HEK293 (cell line): ENCODE measurements at regions not wholly inside any gene's neighbourhood (a gene's known extent, or its start where the extent isn't known, plus 50 kb on each side); places are given as distances from the start of the nearest gene placed in this dataset.

Experiments
- CTCF ChIP-seq: fragments of 450-650 bp; formaldehyde crosslinking; IDR thresholded peaks from 2 replicates; pipeline ENCODE4 v1.5.1; 2016; ENCODE audit warnings: missing biosample characterization, missing genetic modification characterization
- HOXA7 ChIP-seq: sonication (generic); formaldehyde crosslinking; IDR thresholded peaks from 2 replicates; pipeline ENCODE4 v1.8.1; 2022; ENCODE audit warnings: missing genetic modification reagents, borderline replicate concordance
- KLF1 ChIP-seq: fragments of 450-650 bp; formaldehyde crosslinking; IDR thresholded peaks from 2 replicates; pipeline ENCODE4 v1.5.1; 2016; ENCODE audit warnings: missing biosample characterization, missing genetic modification characterization
- PRDM1 ChIP-seq: fragments of 450-650 bp; formaldehyde crosslinking; IDR thresholded peaks from 2 replicates; pipeline ENCODE4; 2016; ENCODE audit warnings: missing biosample characterization, missing genetic modification characterization
- YY1 ChIP-seq: fragments of 450-650 bp; formaldehyde crosslinking; IDR thresholded peaks from 2 replicates; pipeline ENCODE4 v1.5.1; 2018; ENCODE audit warnings: missing biosample characterization, missing genetic modification characterization
- ZNF133 ChIP-seq: fragments of 450-650 bp; formaldehyde crosslinking; IDR thresholded peaks from 2 replicates; pipeline ENCODE4 v1.5.1; 2016; ENCODE audit warnings: missing biosample characterization, missing genetic modification characterization
- ZNF140 ChIP-seq: fragments of 450-650 bp; formaldehyde crosslinking; IDR thresholded peaks from 2 replicates; pipeline ENCODE4 v1.5.1; 2016; ENCODE audit warnings: missing biosample characterization, missing genetic modification characterization
- ZNF302 ChIP-seq: fragments of 450-650 bp; formaldehyde crosslinking; IDR thresholded peaks from 2 replicates; pipeline ENCODE4 v1.5.1; 2016; ENCODE audit warnings: missing biosample characterization, missing genetic modification characterization, low read depth
- ZNF366 ChIP-seq: fragments of 450-650 bp; formaldehyde crosslinking; conservative IDR thresholded peaks from 2 replicates; pipeline ENCODE4 v1.5.1; 2016; ENCODE audit warnings: missing biosample characterization, missing genetic modification characterization
- ZNF548 ChIP-seq: fragments of 450-650 bp; formaldehyde crosslinking; IDR thresholded peaks from 2 replicates; pipeline ENCODE4 v1.5.1; 2016; ENCODE audit warnings: missing biosample characterization, missing genetic modification characterization
- TF ChIP-seq, protein P1 (sequence below): fragments of 450-650 bp; formaldehyde crosslinking; IDR thresholded peaks from 2 replicates; pipeline ENCODE4 v1.5.1; 2016; ENCODE audit warnings: missing biosample characterization, missing genetic modification characterization

GRCh38 chr6:94751641-94752329 lies 825.5 kb upstream of the MANEA start:
- TF ChIP-seq HOXA7, result no peak
- TF ChIP-seq, protein P1, sequence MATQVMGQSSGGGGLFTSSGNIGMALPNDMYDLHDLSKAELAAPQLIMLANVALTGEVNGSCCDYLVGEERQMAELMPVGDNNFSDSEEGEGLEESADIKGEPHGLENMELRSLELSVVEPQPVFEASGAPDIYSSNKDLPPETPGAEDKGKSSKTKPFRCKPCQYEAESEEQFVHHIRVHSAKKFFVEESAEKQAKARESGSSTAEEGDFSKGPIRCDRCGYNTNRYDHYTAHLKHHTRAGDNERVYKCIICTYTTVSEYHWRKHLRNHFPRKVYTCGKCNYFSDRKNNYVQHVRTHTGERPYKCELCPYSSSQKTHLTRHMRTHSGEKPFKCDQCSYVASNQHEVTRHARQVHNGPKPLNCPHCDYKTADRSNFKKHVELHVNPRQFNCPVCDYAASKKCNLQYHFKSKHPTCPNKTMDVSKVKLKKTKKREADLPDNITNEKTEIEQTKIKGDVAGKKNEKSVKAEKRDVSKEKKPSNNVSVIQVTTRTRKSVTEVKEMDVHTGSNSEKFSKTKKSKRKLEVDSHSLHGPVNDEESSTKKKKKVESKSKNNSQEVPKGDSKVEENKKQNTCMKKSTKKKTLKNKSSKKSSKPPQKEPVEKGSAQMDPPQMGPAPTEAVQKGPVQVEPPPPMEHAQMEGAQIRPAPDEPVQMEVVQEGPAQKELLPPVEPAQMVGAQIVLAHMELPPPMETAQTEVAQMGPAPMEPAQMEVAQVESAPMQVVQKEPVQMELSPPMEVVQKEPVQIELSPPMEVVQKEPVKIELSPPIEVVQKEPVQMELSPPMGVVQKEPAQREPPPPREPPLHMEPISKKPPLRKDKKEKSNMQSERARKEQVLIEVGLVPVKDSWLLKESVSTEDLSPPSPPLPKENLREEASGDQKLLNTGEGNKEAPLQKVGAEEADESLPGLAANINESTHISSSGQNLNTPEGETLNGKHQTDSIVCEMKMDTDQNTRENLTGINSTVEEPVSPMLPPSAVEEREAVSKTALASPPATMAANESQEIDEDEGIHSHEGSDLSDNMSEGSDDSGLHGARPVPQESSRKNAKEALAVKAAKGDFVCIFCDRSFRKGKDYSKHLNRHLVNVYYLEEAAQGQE, result no peak
- no peak for TF ChIP-seq YY1 (tag by site-specific recombination)
- TF ChIP-seq ZNF548 (tag by site-specific recombination), result no peak
- no peak for TF ChIP-seq ZNF366 (tag by site-specific recombination)
- no peak for TF ChIP-seq KLF1
- TF ChIP-seq CTCF, result no peak
- TF ChIP-seq ZNF302, result no peak
- TF ChIP-seq PRDM1 (tag by site-specific recombination), result no peak
- no peak for TF ChIP-seq ZNF133 (tag by site-specific recombination)
- no peak for TF ChIP-seq ZNF140 (tag by site-specific recombination)
